Mesodermal cell (in vitro differentiated cells): ENCODE measurements at regions not wholly inside any gene's neighbourhood (a gene's known extent, or its start where the extent isn't known, plus 50 kb on each side); places are given as distances from the start of the nearest gene placed in this dataset.
"Not testable (repeated sequence)": the region's sequence is repeated elsewhere in the genome, so short reads cannot be mapped to it uniquely, and the experiment has no call there.

Experiments
- H3K27ac ChIP-seq: 2 replicates; pipeline ENCODE4 v1.7.0; 2013; ENCODE audit warnings: mild to moderate bottlenecking, low read depth, low read length, moderate library complexity; ENCODE audit not compliant: severe bottlenecking
- H3K36me3 ChIP-seq: 2 replicates; pipeline ENCODE4 v1.7.1; 2013; ENCODE audit warnings: mild to moderate bottlenecking, low read length, moderate library complexity; ENCODE audit not compliant: control insufficient read depth, insufficient read depth
- H3K4me1 ChIP-seq: one replicate; pipeline ENCODE4 v1.7.1; 2013; ENCODE audit warnings: mild to moderate bottlenecking, low read length; ENCODE audit not compliant: insufficient read depth, control insufficient read depth, poor library complexity, severe bottlenecking
- H3K4me3 ChIP-seq: 2 replicates; pipeline ENCODE4 v1.7.0; 2013; ENCODE audit warnings: low read length, control low read depth, mild to moderate bottlenecking; ENCODE audit not compliant: insufficient read depth, poor library complexity, severe bottlenecking; ENCODE audit errors: extremely low read depth
- H3K9me3 ChIP-seq: 2 replicates; pipeline ENCODE4 v1.7.1; 2013; ENCODE audit warnings: mild to moderate bottlenecking, low read length, moderate library complexity; ENCODE audit not compliant: control insufficient read depth
- WGBS, 2 experiments: methylation state at CpG; one replicate each; pipeline ENCODE4 v1.1.5; 2013; ENCODE audit warnings: missing lambda C conversion rate in 2 of 2; ENCODE audit not compliant: insufficient coverage in 2 of 2; 5-methylcytosine and 5-hydroxymethylcytosine counted together

DNA sequence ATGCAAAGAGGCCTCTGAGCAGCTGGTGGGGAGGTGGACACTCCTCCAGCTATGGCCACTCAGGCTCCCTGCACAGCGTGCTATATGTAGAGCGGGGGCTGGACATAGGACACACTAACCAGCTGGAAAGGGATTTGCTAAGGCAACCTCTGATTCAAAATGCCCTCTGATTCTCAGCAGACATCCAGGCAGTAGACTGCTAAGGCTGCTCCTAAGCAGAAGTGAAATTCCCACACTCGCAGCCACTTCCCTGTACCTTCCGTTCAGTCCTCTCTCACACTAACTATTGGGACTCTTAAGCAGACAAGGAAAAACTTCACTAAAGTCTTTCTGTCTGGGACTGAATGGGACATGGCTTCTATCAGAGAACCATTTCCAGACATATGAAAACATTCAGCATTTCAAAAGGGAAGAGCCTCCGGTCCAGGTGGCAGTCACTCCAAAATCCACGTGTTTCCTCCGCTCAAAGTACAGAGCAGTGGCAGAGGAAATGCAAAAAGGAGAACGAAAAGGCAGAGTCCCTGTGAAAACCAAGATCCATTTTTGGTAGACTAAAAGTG lies 265.8 kb downstream of the TTC32 start:
- 92 to 97% methylated on average over 7 to 8 of the region's 8 CpGs for WGBS, 2 experiments
- H3K4me1 ChIP-seq, result no peaks in the 10 kb centered on the region

DNA sequence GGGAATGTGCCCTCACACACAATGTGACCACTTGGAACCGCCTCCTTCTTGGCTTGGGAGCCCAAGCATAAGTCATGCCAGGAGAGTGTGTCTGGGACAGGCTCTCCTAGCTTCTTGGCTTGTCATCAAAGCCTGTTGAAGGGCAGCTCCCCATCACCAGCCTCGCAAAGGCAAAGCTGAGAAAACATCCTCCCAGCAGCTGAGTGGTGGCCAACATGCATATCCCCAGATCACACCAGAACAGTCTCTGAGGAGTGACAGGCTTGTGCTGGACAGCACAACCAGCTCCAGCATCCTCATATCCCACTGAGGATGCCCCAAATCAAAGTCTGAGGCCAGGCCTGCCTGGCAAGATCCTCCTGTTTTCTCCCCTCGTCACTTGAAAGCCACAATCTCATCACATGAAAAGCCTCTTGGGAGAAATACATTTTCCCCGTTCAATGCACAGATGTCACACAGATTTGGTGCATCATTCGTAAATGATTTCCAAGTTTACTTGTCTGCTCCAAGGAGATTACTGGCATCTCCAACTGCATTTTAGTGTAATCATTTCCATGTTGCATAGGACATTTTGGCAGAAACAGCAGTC lies 269.3 kb downstream of the TTC32 start:
- H3K9me3 ChIP-seq, result no peaks in the 10 kb centered on the region
- no peaks in the 10 kb centered on the region for H3K36me3 ChIP-seq
- no peak overlapping the region for H3K4me3 ChIP-seq
- 83 to 85% methylated on average over 4 to 5 of the region's 5 CpGs for WGBS, 2 experiments
- no peak overlapping the region for H3K27ac ChIP-seq
- no peaks in the 10 kb centered on the region for H3K4me1 ChIP-seq

More for the DNA sequence above, 265.8 kb downstream of the TTC32 start:
- H3K36me3 ChIP-seq, result no peaks in the 10 kb centered on the region
- no peak overlapping the region for H3K4me3 ChIP-seq
- H3K27ac ChIP-seq, result no peak overlapping the region
- H3K9me3 ChIP-seq, result no peaks in the 10 kb centered on the region

DNA sequence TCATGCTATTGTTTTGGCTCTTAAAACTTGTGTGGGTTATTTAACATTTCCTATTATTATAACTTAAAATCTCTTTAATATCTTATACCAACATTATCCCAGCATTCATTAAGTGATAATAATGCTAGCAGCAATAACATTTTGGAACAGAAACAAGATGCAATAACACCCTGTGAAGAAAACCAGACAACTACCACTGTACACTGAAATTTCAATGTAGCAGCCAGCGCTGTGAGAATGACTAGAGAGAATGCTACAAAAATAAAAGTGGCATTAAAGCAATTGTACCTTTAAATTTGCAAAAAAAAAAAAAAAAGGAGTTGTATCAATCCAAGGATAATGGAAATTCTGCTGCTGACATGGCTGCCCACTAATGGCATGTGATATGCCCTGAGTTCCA lies 269.9 kb downstream of the TTC32 start:
- Histone ChIP-seq H3K4me1 (no peaks in the 10 kb centered on the region), H3K9me3 (no peaks in the 10 kb centered on the region)
- WGBS, 2 experiments, result no CpG with 5 or more reads among the region's 1 CpG

DNA sequence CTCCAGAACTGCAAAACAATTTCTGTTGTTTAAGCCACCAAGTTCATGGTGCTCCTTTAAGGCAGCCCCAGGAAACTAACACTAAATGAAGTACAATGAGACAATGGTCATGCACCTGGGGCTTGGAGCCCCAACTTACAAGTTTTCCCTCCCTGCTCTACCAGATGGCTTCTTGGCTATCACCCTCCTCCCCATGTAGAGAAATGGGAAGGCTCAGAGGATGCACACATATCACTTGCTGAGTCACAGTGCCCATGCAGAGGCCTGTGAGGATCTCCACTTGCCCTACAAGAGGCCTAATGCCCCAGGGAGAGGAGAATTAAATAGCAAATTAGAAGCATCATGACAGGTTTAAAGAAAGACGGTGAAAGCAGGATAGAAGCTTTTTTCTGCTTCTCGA lies 270.9 kb downstream of the TTC32 start:
- H3K4me3 ChIP-seq, result no peak overlapping the region
- no peaks in the 10 kb centered on the region for H3K9me3 ChIP-seq
- 75% methylated on average over 2 of the region's 2 CpGs; no CpG with 5 or more reads in 1 of the 2 experiments for WGBS, 2 experiments
- H3K27ac ChIP-seq, result no peak overlapping the region
- H3K36me3 ChIP-seq, result no peaks in the 10 kb centered on the region
- H3K4me1 ChIP-seq, result no peaks in the 10 kb centered on the region

More for the DNA sequence above, 269.9 kb downstream of the TTC32 start:
- Histone ChIP-seq H3K4me3 (no peak overlapping the region), H3K27ac (no peak overlapping the region), H3K36me3 (no peaks in the 10 kb centered on the region)

DNA sequence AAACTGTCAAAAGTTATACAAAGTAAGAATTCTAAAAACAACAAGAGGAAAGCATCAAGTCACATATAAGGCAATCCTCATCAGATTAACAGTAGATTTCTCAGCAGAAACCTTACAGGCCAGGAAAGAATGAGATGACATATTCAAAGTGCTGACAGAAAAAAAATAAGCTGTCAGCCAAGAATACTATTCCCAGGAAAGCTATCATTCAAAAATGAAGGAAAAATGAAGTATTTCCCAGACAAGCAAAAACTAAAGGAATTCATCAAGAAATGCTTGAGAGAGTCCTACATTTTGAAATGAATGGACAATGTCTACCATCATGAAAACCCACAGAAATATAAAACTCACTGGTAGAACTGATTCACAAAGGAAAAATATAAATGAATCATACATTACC lies 268.9 kb upstream of the OSR1 start:
- H3K4me3 ChIP-seq, result no peak overlapping the region
- no peaks in the 10 kb centered on the region for H3K36me3 ChIP-seq
- no peaks in the 10 kb centered on the region for H3K4me1 ChIP-seq
- no peaks in the 10 kb centered on the region for H3K9me3 ChIP-seq
- H3K27ac ChIP-seq, result no peak overlapping the region

DNA sequence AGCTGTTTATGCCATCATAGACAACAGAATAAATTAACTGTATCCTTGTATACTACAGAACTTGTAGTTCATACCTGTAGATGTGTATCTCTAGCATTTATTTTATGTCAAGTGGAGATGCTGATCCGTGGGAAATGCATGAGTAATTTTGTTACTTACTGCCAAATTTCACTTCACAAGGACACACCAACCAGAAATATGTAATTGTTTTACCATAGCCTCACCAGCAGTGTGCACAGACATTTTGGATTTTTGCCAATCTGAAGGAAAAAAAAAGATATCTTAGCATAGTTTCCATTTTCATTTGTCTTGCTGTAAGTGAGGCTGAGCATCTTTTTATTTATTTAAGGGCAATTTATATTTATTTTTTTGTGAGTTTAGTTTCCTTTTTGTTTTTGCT lies 265.1 kb upstream of the OSR1 start:
- Histone ChIP-seq H3K4me3 (no peak overlapping the region), H3K9me3 (no peaks in the 10 kb centered on the region), H3K27ac (no peak overlapping the region), H3K4me1 (no peaks in the 10 kb centered on the region), H3K36me3 (no peaks in the 10 kb centered on the region)
- no CpG with 5 or more reads among the region's 1 CpG for WGBS, 2 experiments

DNA sequence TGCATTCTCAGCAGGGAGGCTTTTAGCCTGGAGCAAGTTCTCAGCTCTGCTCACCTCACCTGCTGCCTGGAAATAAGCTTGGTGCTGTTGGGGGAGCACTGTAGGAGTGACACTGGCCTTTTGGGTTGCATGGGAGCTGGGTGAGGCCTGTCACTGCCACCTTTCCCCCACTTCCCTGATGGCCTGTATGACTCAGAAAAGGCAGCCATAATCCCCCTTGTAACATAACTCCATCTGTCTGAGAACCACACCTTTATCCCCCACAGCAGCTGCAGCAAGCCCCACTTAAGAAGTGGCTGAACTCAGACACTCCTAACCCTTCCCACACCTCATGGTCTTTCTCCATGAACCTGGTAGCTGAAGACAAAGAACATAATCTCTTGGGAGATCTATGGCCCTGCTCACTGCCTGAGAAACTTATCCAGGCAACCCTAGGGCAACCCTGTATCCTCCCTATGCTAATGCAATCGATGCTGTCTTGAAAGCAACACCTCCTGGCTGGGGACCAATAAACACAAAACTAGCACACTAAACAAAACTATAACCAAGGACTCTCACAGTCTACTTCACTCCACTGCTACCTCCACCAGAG lies 258.9 kb upstream of the OSR1 start:
- 100% methylated on average over 1 of the region's 1 CpG; no CpG with 5 or more reads in 1 of the 2 experiments for WGBS, 2 experiments
- Histone ChIP-seq H3K27ac (no peak overlapping the region), H3K4me3 (no peak overlapping the region)

DNA sequence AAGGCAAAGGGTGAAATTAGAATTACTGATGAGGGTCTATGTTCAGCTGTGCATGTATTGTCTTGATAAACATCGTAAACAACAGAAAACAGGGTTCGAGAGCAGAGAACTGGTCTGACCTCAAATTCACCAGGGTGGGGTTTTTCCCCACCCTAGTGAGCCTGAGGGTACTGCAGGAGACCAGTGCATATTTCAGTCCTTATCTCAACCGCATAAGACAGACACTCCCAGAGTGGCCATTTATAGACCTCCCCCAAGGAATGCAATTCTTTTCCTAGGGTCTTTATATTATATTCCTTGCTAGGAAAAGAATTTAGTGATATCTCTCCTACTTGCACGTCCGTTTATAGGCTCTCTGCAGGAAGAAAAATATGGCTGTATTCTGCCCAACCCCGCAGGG lies 257.0 kb upstream of the OSR1 start:
- not testable (repeated sequence) for H3K9me3 ChIP-seq, H3K4me1 ChIP-seq, H3K36me3 ChIP-seq, H3K4me3 ChIP-seq, H3K27ac ChIP-seq
- WGBS, 2 experiments, result 95 to 96% methylated on average over 4 of the region's 6 CpGs

More for the DNA sequence above, 258.9 kb upstream of the OSR1 start:
- Histone ChIP-seq H3K4me1 (no peaks in the 10 kb centered on the region), H3K36me3 (no peaks in the 10 kb centered on the region), H3K9me3 (peaks cover 9% of the 10 kb centered on the region)

DNA sequence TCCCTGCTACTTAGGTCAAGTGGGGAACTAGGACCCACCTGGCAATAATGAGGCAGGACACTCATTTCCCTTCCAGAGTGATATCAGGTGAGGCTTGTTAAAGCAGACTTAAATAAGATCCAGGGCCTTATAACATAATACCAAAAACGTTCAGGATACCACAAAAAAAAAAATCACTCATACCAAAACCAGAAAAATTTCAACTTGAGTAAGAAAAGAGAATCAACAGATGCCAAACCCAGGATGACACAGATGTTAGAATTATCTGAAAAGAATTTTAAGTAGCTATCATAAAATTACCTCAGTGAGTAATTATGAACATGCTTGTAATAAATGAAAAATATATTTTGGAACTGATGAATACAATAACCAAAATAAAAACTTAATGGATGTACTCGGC lies 255.6 kb upstream of the OSR1 start:
- Histone ChIP-seq H3K4me1 (no peaks in the 10 kb centered on the region), H3K36me3 (no peaks in the 10 kb centered on the region), H3K9me3 (peaks cover 9% of the 10 kb centered on the region), H3K4me3 (no peak overlapping the region), H3K27ac (no peak overlapping the region)
- WGBS, 2 experiments, result no CpG with 5 or more reads among the region's 2 CpGs

DNA sequence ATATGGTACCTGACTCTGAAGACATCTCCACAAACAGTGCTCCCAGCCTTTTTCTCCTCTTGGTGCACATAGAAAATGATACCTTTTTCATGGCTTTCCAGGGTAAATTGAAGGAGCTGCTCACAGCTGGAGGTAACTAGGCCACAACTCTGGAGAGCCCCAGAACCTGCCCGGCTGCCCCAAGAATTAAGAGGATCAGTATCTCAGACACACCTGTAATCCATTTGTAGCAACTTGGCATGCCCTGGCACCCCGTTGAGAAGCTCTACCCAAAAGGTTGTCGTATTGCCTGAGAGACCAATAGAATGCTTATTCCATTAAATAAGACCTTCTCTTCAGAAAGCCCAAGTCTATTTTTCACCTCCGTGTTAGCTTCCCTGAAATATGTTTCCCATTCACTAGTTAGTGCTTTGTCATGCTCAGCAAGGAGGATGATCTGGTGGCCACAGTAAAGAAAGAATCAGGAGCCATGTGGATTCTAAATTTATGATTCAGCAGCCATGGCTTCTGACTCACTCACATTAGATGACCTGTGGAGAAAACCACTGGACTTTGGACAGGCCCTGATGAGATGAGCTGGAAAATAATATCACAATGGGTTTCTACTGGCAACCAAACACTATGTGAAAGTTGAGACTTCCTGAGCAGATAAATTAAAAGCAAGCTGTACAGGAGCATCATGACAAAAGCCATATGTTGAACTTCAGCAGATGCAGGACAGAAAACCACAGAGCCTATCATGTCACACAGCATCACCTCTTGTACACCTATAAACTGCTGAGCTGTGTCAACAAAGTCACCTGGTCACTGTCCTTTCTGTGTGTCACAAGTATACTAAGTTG lies 253.3 kb upstream of the OSR1 start:
- H3K36me3 ChIP-seq, result no peaks in the 10 kb centered on the region
- peaks cover 4% of the 10 kb centered on the region for H3K9me3 ChIP-seq
- H3K27ac ChIP-seq, result no peak overlapping the region
- H3K4me1 ChIP-seq, result peaks cover 12% of the 10 kb centered on the region
- no peak overlapping the region for H3K4me3 ChIP-seq
- WGBS, 2 experiments, result 94 to 95% methylated on average over 3 of the region's 4 CpGs
